GM18867 (cell line): ENCODE measurements at regions not wholly inside any gene's neighbourhood (a gene's known extent, or its start where the extent isn't known, plus 50 kb on each side); places are given as distances from the start of the nearest gene placed in this dataset.

Experiments used
- ATAC-seq: cut with Tn5 transposase; IDR thresholded peaks from one replicate; pipeline ENCODE4 v1.9.1; 2021; ENCODE audit warnings: mild to moderate bottlenecking, moderate library complexity; ENCODE audit not compliant: unreplicated experiment

DNA sequence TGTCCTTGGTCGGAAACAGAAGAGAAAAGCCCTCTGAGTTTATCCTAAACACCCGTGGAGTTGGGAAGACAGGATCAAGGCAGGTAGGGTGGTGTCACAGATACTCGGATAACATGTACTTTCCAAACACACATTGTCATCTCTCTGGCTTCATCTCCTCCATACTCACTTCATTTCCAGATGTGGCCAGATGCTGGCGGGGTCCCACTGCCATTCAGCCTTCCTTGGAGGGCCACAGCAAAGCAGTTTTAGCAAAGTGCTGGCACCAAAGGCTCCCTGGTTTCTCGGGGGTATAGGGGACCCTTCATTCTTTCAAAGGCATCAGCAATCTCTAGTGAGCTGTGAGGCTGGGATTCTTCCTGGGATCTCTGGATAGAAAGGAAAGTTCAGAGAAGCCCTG, 539.5 kb downstream of the TCERG1L start:
- ATAC-seq, result no peak

DNA sequence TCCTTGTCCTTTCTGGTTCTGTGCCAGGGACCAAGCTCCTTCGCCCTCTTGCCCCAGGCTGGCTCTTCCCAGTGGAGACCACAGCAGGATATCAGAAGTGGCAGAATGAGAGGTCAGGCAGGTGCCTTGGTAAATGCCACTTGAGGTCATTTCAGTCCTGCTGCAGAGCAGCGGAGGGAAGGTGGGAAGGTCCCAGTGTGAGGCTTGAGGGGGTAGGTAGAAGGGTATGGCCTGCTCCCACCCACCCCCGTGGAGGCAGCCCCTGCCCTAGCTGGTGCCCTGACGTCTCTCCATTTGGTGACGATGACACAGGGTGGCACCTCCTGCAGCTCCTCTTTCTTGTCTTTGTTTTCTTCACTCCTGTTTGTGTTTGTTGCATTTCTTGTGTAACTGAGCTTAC, 538.8 kb downstream of the TCERG1L start:
- no peak for ATAC-seq

DNA sequence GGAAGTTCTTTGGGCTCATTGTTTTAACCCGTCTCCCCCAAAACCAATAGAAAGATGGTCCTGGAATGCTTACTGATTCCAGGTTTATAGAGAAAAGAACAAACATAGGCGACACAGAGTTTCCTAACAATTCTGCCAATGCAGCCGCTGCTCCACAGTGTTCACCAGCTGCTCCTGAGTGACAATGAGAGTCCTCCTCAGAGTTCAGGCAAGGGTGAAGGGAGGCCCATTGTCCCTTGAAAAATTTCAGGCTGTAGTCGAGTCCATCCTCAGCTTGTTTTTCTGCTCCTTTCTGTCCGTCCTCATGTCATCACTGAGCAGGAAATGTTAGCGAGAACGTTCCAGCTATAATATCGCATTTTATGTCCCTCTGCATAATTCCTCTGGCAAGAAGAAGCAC, 537.6 kb downstream of the TCERG1L start:
- no peak for ATAC-seq

DNA sequence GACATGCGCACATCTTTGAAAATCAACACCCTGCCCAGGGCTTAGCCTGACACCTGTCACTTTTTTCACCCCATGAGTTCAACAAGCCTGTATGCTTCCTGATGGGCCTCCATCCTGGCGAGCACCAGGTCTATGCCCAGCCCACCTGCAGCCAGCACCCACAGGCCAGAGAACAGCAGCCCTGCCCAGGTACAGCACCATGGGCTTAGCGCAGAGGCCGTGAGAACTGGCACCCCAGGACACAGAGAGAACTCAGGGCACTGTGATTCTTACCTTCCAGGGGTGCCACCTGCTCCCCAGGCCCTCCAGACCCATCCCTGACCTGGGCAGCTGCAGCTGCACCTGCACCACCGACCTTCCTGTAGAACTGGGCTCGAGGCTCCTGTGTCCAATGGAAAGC, 536.6 kb downstream of the TCERG1L start:
- ATAC-seq, result no peak

DNA sequence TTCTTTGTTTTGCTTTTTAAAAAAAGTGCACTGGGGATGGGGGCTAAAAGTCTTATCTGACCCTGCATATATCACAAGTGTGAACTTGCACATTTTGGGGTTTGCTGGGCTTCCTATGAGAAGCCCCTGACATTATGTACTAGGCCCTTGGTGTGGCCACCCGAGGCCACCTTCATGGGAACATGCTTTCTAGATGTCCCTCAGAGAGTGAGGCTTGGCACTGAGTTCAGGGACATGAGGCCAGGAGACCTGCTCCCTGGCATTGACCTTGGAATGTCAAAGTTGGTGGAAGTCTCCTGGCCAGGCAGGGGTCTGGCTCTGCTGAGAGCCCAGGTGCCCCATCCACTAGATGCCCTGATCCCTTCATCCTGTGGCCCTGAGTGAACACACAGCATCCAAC, 536.2 kb downstream of the TCERG1L start:
- ATAC-seq, result no peak

DNA sequence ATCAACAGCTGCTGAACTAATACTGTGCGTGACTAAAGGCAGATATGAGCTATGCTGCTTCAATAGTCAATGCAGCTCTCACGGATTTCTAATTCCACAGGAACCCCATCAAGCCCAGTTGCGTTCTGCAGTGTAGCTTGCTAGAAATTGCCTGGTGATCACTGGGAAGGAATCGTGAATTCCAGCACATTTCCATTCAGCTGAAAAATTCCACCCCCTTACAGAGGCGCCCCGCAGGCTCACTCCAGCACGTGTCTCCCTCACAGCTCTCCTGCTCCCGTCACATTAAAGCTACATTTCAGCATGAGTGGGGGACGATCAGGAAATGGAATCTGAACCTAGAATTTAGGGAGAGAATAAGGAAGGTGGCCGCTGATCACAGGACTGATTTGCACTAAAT, 534.8 kb downstream of the TCERG1L start:
- no peak for ATAC-seq

DNA sequence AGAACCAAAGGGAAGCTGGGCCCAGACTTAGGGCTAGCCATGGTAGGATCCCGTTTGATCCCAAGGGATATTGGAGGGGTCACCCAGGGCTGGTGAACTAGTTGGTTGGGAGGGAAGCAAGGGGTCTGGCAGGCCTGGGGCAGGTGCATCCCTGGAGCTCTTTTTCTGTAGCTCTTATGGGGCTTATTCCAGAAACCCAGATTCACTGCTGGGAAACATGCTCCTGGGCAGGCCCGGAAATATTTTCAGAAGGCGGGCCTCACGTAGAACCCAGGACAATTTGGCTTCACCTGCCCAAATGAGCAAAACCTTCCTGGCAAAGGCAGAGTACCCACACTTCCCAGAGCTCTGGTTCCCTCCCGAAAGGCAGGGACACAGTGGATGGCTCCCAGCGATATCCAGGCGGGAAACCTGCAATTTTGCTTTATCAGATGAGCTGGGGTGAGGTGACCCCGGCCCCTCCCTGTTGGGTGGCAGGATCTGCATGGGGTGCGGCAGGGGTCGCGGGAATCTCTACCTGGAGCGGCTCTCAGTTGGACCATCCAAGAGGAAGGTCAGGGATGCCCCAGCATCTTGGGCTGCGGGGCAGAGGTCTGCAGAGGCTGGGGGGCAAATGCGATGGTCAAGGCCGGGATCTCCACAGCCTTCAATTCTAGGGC, 533.9 kb downstream of the TCERG1L start:
- no peak for ATAC-seq

DNA sequence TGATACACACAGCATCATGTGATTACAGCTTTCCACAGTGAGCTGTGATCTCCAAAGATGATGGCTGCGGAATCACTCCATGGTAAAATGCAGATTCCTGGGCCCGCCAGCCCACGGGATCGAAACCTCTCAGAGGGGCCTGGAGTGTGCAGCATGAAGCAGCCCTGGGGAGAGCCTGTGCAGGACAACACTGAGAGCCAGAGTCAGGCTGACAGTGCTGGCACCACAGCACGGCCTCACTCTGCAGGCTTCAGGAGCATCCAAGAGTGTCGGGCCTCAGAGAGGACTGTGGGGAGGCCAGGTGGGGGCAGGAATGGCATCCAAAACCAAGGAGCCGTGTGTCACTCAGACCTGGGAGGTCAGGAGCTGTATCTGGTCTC, 533.4 kb downstream of the TCERG1L start:
- ATAC-seq, result no peak

DNA sequence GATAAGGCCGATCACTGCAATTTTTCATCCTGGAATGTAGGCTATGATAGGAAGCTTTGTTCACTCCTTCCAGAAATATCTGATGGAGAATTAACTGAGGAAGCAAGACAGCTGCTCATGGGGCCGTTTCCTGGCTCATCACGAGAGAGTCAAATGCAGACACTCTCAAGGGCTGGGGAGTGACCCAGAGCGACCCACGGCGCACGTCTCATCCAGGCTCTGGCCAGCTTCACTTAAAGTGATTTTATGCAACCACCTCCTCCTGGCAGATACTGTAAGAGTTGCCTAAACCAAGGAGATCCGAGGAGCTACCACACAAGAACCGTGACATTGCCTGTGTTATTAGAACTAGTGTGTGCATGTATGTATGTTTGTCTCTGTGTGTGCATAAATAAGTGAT, 530.8 kb downstream of the TCERG1L start:
- no peak for ATAC-seq

DNA sequence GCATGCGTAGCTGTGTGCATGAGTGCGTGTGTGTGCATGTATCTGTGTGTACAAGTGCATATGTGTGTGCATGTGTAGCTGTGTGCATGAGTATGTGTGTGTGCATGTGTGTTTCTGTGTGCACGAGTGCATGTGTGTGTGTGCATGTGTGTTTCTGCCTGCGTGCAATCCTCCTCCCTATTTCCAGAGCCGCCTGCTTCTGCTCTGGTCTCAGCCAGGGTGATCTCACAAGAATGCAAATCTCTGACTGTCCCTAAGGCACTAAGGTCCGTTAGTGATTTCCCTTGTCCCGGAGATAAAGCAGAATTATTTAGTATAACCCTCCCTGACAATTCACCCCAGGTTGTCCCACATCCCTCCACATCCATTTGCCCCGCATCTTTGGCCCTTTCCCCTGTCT, 530.3 kb downstream of the TCERG1L start:
- ATAC-seq, result no peak

DNA sequence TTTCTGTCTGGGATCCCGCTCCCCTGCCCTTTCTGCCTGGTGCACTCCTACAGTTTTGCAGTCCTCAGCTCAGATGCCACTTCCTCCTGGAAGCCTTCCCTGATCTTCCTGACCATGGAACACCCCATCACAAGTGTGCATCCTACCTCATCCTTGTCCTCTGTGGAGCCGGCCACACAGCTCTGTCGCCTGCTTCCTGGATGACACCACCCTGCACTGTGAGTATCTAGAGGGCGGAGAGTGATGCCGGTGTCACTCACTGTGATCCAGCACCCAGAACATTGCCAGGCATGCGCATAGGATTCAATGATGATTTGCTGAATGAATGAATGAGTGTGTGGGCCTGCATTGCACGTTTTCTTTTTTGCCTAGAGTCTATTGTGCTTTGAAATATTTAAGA, 529.9 kb downstream of the TCERG1L start:
- no peak for ATAC-seq

DNA sequence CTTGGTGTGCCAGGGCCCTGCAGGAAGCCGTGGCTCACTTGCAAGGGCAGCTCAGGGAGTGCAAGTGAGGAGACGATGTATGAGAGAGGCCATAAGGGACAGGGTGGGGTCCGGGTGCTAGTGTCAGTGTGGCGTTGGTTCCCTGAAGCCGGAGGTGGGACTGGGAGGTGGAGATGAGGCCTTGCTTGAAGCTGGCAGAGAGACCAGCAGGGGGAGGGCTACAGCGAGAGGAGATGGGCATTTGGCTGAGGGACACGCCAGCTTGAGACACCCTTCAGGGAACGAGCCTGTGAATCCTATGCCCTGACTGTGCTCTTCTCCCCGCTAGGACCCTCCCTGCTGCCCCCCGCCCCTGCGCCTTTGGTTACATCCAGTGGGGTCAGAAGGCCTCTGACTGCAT, 529.1 kb downstream of the TCERG1L start:
- no peak for ATAC-seq

DNA sequence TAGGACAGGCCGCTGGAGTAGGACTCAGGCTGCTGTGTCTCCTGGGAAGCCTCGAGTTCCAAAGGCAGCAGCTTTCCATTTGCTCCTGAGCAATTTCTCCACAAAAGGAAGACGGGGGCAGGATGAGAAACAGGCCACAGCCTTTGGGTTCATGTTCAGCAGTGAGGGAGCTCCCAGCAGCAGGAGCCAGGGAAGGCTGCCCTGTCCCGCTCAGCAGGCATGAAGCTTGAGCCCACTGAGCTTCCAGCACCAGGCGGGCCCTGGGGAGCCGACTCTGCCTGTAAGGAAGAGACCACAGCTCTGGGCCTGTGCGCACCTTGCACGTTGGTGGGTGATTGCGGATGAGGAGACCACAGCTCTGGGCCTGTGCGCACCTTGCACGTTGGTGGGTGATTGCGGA, 527.2 kb downstream of the TCERG1L start:
- ATAC-seq, result no peak

DNA sequence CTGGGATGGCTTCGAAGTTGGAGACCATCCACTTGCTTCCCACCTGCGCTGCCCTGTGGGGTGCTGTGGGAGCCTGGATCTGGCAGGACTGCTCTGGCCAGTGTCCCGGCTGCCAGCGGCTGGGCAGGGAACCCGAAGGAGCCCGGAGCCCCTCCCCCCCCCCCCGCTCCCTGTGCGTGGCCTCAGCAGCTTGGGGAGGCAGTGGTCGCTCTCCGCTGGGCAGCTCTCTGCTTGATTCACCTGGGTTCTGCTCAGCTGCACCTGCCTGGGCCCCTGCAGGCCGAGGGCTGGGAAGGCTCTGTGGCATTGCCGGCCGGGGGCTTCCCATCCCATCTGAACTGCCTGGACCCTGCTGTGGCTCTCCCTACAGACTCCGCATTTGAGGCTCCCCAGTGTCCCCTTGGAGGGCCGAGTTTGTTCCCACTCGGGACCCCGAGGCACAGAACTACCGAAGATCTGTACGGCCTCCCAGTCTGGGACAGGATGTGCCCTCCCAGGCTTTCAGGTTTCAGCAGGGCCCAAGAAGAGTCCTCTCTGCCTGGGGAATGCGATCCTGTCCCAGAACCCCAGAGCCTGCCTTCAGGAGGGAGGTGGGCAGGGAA, 525.1 kb downstream of the TCERG1L start:
- ATAC-seq, result no peak

DNA sequence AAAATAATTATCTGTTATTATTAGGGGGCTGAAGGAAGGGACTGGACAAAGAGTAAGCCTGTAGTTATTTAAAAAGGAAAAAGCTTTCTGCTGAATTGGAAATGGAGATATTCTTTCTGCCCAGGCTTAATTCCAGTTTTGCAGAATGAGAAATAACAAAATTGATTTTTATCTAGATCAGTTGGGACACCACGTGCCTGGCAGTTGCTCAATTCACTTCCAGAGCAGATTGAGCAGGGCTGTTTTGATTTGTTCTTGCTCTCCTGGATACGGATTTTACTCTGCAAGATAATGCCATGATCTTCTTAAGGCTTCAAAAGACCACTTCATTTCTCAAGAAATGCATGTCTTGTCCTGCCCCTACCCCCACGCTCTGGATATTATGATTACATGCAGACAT, 524.3 kb downstream of the TCERG1L start:
- no peak for ATAC-seq

DNA sequence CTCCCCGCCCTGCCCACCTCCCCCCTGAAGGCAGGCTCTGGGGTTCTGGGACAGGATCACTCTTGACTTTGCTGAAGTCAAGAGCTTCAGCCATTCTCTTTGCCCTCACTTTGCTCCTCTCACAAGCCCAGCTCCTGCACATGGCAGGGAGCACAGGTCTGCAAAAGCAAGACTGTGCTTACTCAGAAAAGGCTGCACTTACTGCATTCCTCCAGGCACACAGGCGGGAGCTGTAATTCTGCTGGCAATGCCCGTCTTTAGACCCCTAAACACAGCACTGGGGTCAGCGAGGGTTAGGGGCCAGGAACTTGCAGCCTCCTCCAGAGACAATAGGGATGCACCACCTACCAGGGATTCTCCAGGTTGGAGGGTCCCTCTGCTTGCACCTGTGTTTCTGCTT, 523.7 kb downstream of the TCERG1L start:
- ATAC-seq, result no peak

DNA sequence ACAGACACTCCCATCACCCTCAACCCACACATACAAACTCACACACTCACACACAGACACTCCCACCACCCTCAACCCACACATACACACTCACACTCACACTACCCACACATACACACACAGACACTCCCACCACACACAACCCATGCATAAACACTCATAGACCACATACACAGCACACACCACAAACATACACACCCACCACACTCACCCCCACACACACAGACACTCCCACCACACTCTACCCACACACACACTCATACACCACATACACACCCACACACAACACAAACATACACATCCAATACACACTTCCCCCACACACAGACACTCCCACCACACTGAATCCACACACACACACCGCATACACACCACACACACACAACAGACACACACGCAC, 521.2 kb downstream of the TCERG1L start:
- ATAC-seq, result no peak

DNA sequence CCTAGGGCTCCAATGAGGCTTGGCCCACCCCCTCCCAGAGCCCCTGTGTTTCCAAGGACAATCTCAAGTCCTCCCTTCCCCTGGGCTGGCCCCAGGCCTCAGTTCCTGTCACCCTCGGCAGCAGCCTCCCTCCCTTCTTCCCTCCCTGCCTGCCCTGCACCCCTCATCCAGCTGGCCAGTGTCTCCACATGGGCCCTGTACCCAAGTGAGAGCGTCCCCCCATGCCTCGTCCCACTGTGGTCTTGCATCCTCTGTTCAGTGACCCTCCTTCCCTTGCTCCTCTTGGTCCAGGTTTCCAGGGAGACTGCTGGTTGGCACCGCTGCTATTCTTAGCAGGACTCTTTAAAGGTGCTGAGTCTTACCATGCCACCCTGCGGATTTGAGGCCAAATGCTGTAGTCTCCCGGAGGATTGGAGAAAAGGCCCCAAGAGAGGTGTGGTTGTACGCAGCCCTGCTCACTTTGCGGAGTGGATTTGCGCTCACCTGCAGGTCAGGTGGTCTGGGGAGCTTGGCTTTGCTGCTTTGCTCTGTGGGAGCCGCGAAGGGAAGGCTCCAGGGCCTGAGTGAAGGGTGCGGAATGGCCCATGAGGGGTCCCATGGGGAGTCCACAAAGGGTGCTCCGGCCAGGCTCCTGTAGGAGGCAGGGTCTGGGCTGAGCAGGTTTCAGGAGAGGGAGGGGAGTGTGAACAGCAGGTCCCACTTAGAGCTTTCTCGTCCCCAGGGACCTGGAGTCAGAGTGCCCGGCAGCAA, 519.2 kb downstream of the TCERG1L start:
- ATAC-seq, result no peak

DNA sequence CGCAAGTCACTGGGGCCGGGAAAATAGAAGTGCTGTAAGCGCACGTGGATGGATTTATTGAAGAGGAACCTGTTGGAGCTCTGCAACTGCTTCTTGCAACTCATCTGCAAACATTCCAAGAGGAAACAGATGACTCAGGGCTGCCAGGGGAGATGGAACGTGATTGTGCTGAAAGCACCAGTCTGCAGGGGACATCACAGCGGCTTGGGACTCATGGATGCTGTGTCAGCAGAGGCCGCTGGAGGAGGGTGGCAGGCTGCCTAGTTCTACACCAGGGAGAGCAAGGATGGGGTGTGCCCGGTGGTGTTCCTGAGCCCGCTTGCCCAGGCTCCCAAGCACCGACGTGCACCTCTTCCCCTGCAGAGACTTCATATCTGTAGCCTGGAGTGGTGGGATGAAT, 515.7 kb downstream of the TCERG1L start:
- ATAC-seq, result no peak

DNA sequence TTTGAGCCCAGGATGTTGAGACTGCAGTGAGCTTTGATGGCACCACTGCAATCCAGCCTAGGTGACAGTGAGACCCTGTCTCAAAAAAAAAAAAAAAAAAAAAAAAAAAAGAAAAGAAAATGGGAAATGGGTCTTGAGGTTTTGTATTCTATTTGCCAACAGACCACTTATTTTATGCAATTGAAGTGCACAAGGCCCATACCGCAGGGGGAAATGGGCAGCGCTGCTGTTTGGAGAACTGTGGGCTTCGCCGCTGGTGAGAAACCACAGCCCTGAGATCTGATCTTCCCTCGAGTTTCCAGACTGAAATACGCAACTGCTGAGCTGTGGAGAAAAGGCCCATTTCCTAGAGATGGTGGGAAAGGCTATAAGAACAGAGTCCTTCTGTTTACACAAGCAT, 512.0 kb downstream of the TCERG1L start:
- no peak for ATAC-seq

DNA sequence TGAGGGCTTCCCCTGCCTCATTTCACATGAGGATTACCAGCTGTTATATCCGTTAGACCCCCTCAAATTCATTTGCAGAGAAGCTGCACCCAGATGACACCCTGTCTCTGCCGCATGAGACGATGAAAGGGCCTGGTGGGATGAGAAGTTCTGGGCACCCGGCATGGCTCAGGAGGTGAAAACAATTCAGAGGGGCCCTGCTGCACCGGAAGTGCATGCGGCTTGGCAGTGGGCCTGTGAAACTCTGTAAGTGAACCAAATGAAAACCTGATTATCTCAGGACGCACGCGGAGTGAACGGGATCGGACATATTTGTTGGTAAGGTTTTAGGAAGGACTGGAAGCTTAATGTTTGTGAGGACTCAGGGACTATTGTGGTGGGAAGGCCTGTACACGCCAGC, 511.2 kb downstream of the TCERG1L start:
- ATAC-seq, result no peak

DNA sequence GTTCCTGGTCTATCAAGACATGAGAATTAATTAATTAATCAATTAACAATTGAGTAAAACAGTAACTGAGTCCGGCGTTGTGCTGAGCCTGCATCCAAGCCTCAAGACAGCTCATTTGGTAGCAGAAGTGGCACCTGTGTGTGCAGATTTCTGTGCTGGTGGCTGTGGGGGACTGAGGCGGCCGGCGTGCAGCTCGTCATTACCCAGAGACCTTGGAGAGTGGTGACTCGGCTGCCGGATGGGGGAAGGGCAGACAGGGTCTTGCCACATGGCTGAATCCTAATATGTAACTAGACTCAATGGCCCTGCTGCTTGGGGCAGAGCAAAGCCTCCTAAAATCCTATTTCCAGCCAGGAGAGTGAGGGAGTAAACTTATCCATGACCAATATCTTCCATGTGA, 510.2 kb downstream of the TCERG1L start:
- no peak for ATAC-seq

DNA sequence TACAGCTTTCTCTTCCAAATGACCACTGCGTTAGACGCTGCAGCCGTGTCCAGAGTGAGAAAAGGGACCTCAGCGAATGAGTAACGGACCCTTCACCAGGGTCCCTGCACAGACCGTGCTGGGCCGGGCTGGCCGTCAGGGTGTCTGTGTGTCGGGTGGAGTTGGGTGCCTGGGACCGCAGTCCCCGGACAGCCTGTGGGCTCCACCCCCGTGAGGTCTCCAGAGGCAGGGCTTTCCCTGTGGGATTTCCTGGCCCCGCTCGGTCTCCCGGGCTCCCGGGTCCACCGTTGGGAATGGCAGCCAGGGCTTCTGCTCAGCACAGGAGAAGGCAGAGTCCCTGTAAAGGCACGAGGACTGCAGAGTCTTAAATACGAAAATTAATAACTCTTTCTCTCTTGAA, 509.7 kb downstream of the TCERG1L start:
- ATAC-seq, result no peak
